Natural killer cell (primary cell): ENCODE measurements at regions not wholly inside any gene's neighbourhood (a gene's known extent, or its start where the extent isn't known, plus 50 kb on each side); places are given as distances from the start of the nearest gene placed in this dataset.

Experiments used
- ATAC-seq, 3 donors: fragments of 150-1000 bp in 2 of 3; fragments of 200-7000 bp in 1 of 3; cut with Tn5 transposase; 1 replicate in 1 of 3; 2 replicates in 2 of 3; pipeline ENCODE4 v1.10.0; 2021; ENCODE audit warnings: mild to moderate bottlenecking in 2 of 3, moderate library complexity in 2 of 3
- DNase-seq, 2 donors: peaks; one replicate each; pipeline versions ENCODE4 v3.0.0 to v3.0.0-alpha.2; 2013 to 2021; ENCODE audit warnings: mixed read lengths in 1 of 2
- H3K27ac ChIP-seq: one replicate; pipeline ENCODE4 v1.5.1; 2013; ENCODE audit warnings: mild to moderate bottlenecking, low read length
- H3K27me3 ChIP-seq: one replicate; pipeline ENCODE4 v1.6.1; 2013; ENCODE audit warnings: low read length; ENCODE audit not compliant: control insufficient read depth, insufficient read depth
- H3K36me3 ChIP-seq: one replicate; pipeline ENCODE4 v1.6.1; 2013; ENCODE audit warnings: low read length; ENCODE audit not compliant: control insufficient read depth, insufficient read depth
- H3K4me1 ChIP-seq: one replicate; pipeline ENCODE4 v1.6.1; 2013; ENCODE audit warnings: low read length; ENCODE audit not compliant: control insufficient read depth, insufficient read depth
- H3K4me3 ChIP-seq: one replicate; pipeline ENCODE4 v1.5.1; 2013; ENCODE audit warnings: low read length
- H3K9me3 ChIP-seq: one replicate; pipeline ENCODE4 v1.6.1; 2013; ENCODE audit warnings: low read length; ENCODE audit not compliant: control insufficient read depth, insufficient read depth
- H3K27ac Mint-ChIP-seq, 2 donors: one replicate each; pipeline ENCODE4 v1.8.0; 2022; ENCODE audit warnings: mild to moderate bottlenecking in 2 of 2, mixed read lengths in 2 of 2, moderate library complexity in 1 of 2
- H3K27me3 Mint-ChIP-seq, 2 donors: one replicate each; pipeline ENCODE4 v1.8.0; 2022; ENCODE audit warnings: low read depth in 2 of 2, mixed read lengths in 2 of 2
- H3K36me3 Mint-ChIP-seq: one replicate; pipeline ENCODE4 v1.8.0; 2022; ENCODE audit warnings: mixed read lengths
- H3K4me1 Mint-ChIP-seq, 2 donors: one replicate each; pipeline ENCODE4 v1.8.0; 2022; ENCODE audit warnings: mixed read lengths in 2 of 2
- H3K4me3 Mint-ChIP-seq: one replicate; pipeline ENCODE4 v1.8.0; 2022; ENCODE audit warnings: mild to moderate bottlenecking, moderate library complexity, mixed read lengths
- H3K9me3 Mint-ChIP-seq, 2 donors: one replicate each; pipeline ENCODE4 v1.8.0; 2022; ENCODE audit warnings: mixed read lengths in 2 of 2
- WGBS: methylation state at CpG from one replicate; pipeline ENCODE4 v1.1.7; 2013; ENCODE audit warnings: missing lambda C conversion rate; ENCODE audit not compliant: insufficient coverage; 5-methylcytosine and 5-hydroxymethylcytosine counted together
- intact Hi-C: fragments of 100-400 bp; cut with micrococcal nuclease; formaldehyde crosslinking; loops from one replicate; pipeline ENCODE4 v1.14.2; 2022
- TF ChIP-seq, protein P1 (sequence below): fragments of 200-600 bp; IDR thresholded peaks from one replicate; pipeline ENCODE4 v1.8.0; 2022; ENCODE audit warnings: antibody characterized with exemption

GRCh38 chr18:11323359-11323819, 174.0 kb upstream of the PIEZO2 start:
- H3K27me3 Mint-ChIP-seq, result no peaks in the 10 kb centered on the region
- TF ChIP-seq, protein P1, sequence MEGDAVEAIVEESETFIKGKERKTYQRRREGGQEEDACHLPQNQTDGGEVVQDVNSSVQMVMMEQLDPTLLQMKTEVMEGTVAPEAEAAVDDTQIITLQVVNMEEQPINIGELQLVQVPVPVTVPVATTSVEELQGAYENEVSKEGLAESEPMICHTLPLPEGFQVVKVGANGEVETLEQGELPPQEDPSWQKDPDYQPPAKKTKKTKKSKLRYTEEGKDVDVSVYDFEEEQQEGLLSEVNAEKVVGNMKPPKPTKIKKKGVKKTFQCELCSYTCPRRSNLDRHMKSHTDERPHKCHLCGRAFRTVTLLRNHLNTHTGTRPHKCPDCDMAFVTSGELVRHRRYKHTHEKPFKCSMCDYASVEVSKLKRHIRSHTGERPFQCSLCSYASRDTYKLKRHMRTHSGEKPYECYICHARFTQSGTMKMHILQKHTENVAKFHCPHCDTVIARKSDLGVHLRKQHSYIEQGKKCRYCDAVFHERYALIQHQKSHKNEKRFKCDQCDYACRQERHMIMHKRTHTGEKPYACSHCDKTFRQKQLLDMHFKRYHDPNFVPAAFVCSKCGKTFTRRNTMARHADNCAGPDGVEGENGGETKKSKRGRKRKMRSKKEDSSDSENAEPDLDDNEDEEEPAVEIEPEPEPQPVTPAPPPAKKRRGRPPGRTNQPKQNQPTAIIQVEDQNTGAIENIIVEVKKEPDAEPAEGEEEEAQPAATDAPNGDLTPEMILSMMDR, result no peak
- 87% methylated on average over 11 of the region's 11 CpGs for WGBS
- Histone ChIP-seq H3K27ac (no peak overlapping the region), H3K4me1 (no peaks in the 10 kb centered on the region), H3K4me3 (no peak overlapping the region), H3K36me3 (no peaks in the 10 kb centered on the region), H3K9me3 (no peaks in the 10 kb centered on the region), H3K27me3 (no peaks in the 10 kb centered on the region)
- no peaks in the 10 kb centered on the region for H3K36me3 Mint-ChIP-seq
- no peak overlapping the region for H3K4me3 Mint-ChIP-seq
- H3K4me1 Mint-ChIP-seq, result no peaks in the 10 kb centered on the region
- intact Hi-C loops, result no loop called here
- DNase-seq (no peak), ATAC-seq (no peak)
- no peak overlapping the region for H3K27ac Mint-ChIP-seq
- H3K9me3 Mint-ChIP-seq, result peaks cover 0 to 6% of the 10 kb centered on the region in 2 donors

DNA sequence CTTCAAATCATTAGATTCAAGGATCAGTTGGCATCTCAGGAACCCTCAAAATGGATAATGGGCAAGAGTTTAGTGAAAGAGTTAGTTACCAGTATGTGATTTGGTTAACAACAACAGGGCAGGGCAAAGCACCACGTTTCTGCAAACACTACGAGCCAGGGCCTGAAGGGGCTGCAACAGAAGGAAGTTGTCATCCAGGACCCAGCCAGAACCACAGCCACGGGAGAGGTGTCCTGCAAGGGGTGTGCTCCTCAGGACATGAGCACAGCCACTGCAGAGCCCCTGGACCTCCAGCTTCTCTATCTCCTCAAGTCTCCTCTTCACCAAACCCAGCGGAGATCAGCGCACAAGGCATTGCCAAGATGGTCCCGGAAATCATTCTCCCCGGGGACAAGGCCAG, 173.3 kb upstream of the PIEZO2 start:
- 53% methylated on average over 4 of the region's 7 CpGs for WGBS

GRCh38 chr18:11322006-11322405, 172.6 kb upstream of the PIEZO2 start:
- H3K9me3 Mint-ChIP-seq, result peaks cover 0 to 6% of the 10 kb centered on the region in 2 donors
- no peaks in the 10 kb centered on the region for H3K36me3 ChIP-seq
- no peak overlapping the region for H3K27ac Mint-ChIP-seq
- H3K27ac ChIP-seq, result no peak overlapping the region
- no peaks in the 10 kb centered on the region for H3K27me3 Mint-ChIP-seq
- no peaks in the 10 kb centered on the region for H3K4me1 ChIP-seq
- no peak overlapping the region for H3K4me3 Mint-ChIP-seq
- TF ChIP-seq, protein P1, result no peak
- H3K36me3 Mint-ChIP-seq, result no peaks in the 10 kb centered on the region
- no peaks in the 10 kb centered on the region for H3K4me1 Mint-ChIP-seq
- H3K9me3 ChIP-seq, result no peaks in the 10 kb centered on the region
- no peak for DNase-seq
- intact Hi-C loops, result no loop called here
- H3K27me3 ChIP-seq, result no peaks in the 10 kb centered on the region
- no peak overlapping the region for H3K4me3 ChIP-seq
- no peak for ATAC-seq
- WGBS, result no CpG with 5 or more reads among the region's 4 CpGs

More for the DNA sequence above, 173.3 kb upstream of the PIEZO2 start:
- H3K27me3 Mint-ChIP-seq, result no peaks in the 10 kb centered on the region
- H3K9me3 Mint-ChIP-seq, result peaks cover 0 to 6% of the 10 kb centered on the region in 2 donors
- DNase-seq (no peak), ATAC-seq (no peak)
- H3K4me1 Mint-ChIP-seq, result no peaks in the 10 kb centered on the region
- H3K27ac Mint-ChIP-seq, result no peak overlapping the region
- H3K4me3 Mint-ChIP-seq, result no peak overlapping the region
- intact Hi-C loops, result no loop called here
- Histone ChIP-seq H3K4me1 (no peaks in the 10 kb centered on the region), H3K27ac (no peak overlapping the region), H3K27me3 (no peaks in the 10 kb centered on the region), H3K9me3 (no peaks in the 10 kb centered on the region), H3K36me3 (no peaks in the 10 kb centered on the region), H3K4me3 (no peak overlapping the region)
- no peaks in the 10 kb centered on the region for H3K36me3 Mint-ChIP-seq
- TF ChIP-seq, protein P1, result no peak

- H3K9me3 ChIP-seq, result no peaks in the 10 kb centered on the region
- Mint-ChIP-seq H3K4me3 (no peak overlapping the region), H3K27ac (no peak overlapping the region), H3K9me3 (peaks cover 0 to 2% of the 10 kb centered on the region in 2 donors), H3K27me3 (no peaks in the 10 kb centered on the region), H3K4me1 (no peaks in the 10 kb centered on the region), H3K36me3 (no peaks in the 10 kb centered on the region)
- no peak overlapping the region for H3K27ac ChIP-seq
- no peaks in the 10 kb centered on the region for H3K4me1 ChIP-seq
- H3K4me3 ChIP-seq, result no peak overlapping the region
- TF ChIP-seq, protein P1, result no peak
- no peaks in the 10 kb centered on the region for H3K27me3 ChIP-seq
- DNase-seq, result no peak
- ATAC-seq, result no peak
- no peaks in the 10 kb centered on the region for H3K36me3 ChIP-seq
- 57% methylated on average over 10 of the region's 11 CpGs for WGBS
- intact Hi-C loops, result no loop called here
Observed at GRCh38 chr18:11320986-11321385, 171.6 kb upstream of the PIEZO2 start.
